HG03571 (cell line): ENCODE measurements at regions not wholly inside any gene's neighbourhood (a gene's known extent, or its start where the extent isn't known, plus 50 kb on each side); places are given as distances from the start of the nearest gene placed in this dataset.
"Not testable (repeated sequence)": the region's sequence is repeated elsewhere in the genome, so short reads cannot be mapped to it uniquely, and the experiment has no call there.

Experiments
- ATAC-seq: cut with Tn5 transposase; IDR thresholded peaks from one replicate; pipeline ENCODE4 v1.9.1; 2021; ENCODE audit not compliant: unreplicated experiment

- ATAC-seq: no peak
Observed at GRCh38 chr18:8987241-8987640, 115.3 kb upstream of the NDUFV2 start.

GRCh38 chr18:8988260-8988871 is 114.1 kb upstream of the NDUFV2 start:
- ATAC-seq: peak; percentile 64

- no peak for ATAC-seq
Observed at GRCh38 chr18:8989017-8989416, 113.5 kb upstream of the NDUFV2 start.

GRCh38 chr18:8989855-8990254 is 112.6 kb upstream of the NDUFV2 start:
- no peak for ATAC-seq

GRCh38 chr18:8990276-8991031 is 112.0 kb upstream of the NDUFV2 start:
- ATAC-seq: no peak

GRCh38 chr18:8991155-8991554 is 111.3 kb upstream of the NDUFV2 start:
- ATAC-seq: no peak

GRCh38 chr18:8992500-8992899 is 110.0 kb upstream of the NDUFV2 start:
- not testable (repeated sequence) for ATAC-seq

- no peak for ATAC-seq
Observed at GRCh38 chr18:8994603-8995002, 107.9 kb upstream of the NDUFV2 start.

- ATAC-seq: no peak
Observed at GRCh38 chr18:8995096-8995495, 107.4 kb upstream of the NDUFV2 start.

GRCh38 chr18:8996771-8997432 is 105.6 kb upstream of the NDUFV2 start:
- no peak for ATAC-seq

GRCh38 chr18:8997634-8998033 is 104.9 kb upstream of the NDUFV2 start:
- ATAC-seq: no peak

GRCh38 chr18:8998481-8999217 is 103.8 kb upstream of the NDUFV2 start:
- no peak for ATAC-seq

- ATAC-seq: no peak
Observed at GRCh38 chr18:8999872-9000271, 102.6 kb upstream of the NDUFV2 start.

- no peak for ATAC-seq
Observed at GRCh38 chr18:9000733-9001132, 101.8 kb upstream of the NDUFV2 start.

GRCh38 chr18:9001209-9001608 is 101.3 kb upstream of the NDUFV2 start:
- no peak for ATAC-seq

GRCh38 chr18:9003406-9004100 is 98.9 kb upstream of the NDUFV2 start:
- no peak for ATAC-seq

GRCh38 chr18:9004308-9004707 is 98.2 kb upstream of the NDUFV2 start:
- not testable (repeated sequence) for ATAC-seq

GRCh38 chr18:9007700-9008099 is 94.8 kb upstream of the NDUFV2 start:
- ATAC-seq: not testable (repeated sequence)

GRCh38 chr18:9008200-9008708 is 94.2 kb upstream of the NDUFV2 start:
- ATAC-seq: no peak
